Right lung (tissue), 2 donors: ENCODE measurements at regions not wholly inside any gene's neighbourhood (a gene's known extent, or its start where the extent isn't known, plus 50 kb on each side); places are given as distances from the start of the nearest gene placed in this dataset.
"Not testable (repeated sequence)": the region's sequence is repeated elsewhere in the genome, so short reads cannot be mapped to it uniquely, and the experiment has no call there.

ENCODE experiments used
- DNase-seq, 2 donors: peaks; one replicate each; pipeline ENCODE4 v3.0.0-alpha.2; 2013

DNA sequence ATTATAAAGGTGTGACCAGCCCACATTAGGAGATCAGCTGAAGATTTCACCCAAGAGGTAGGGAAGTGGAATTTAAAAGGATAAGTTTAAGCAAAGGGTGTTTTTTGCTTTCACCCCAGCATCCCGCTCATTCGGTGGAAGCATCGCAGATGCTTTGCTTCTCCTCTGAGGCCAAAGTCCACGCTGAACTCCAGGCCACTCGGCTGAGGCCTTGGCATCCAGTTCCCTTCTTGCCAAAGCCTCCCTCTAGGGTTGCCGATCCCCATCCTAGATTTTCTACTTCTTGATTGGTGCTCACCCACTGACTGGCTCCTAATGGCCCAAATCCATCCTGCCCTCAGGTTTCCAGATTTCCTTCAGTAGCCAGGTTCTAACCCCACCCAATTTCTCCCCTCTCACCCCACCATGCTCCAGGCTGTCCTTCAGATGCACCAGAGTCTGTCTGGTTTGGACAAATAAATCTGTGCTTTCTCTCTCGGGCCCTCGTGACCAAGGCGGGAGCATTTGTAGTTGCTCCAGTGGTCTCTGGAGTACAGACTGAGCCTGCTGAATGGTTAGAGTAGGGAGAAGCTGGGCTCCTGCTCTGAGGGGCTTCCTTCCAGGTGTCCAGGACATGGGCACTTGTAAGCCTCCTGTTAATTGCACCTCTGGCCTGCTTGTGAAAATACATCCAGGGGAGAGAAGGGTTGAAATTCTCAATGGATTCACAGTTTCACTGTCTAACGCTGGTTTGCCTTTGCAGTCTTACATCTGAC lies 193.2 kb downstream of the C1orf94 start:
- no peak for DNase-seq

DNA sequence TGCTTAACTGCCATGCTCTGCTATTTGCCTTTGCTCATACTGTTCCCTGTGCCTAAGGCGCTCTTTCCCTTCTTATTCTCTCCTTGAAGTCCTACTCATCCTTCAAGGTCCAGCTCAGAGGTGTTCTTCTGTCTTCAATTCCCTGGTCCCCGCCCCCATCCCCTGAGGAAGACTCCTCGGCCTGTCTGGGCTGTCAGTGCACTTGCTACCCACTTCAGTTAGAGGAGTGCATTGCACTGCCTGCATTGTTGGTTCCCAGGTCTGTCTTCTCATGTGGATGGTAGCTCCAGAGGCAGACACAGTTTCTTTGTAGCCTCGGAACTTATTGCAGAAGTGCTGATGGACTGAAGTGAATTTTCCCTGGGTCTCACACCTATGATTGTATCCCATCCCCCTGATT lies 194.0 kb downstream of the C1orf94 start:
- DNase-seq = no peak

- DNase-seq = not testable (repeated sequence)
These were observed 194.5 kb downstream of the C1orf94 start for GRCh38 chr1:34371179-34371578.

DNA sequence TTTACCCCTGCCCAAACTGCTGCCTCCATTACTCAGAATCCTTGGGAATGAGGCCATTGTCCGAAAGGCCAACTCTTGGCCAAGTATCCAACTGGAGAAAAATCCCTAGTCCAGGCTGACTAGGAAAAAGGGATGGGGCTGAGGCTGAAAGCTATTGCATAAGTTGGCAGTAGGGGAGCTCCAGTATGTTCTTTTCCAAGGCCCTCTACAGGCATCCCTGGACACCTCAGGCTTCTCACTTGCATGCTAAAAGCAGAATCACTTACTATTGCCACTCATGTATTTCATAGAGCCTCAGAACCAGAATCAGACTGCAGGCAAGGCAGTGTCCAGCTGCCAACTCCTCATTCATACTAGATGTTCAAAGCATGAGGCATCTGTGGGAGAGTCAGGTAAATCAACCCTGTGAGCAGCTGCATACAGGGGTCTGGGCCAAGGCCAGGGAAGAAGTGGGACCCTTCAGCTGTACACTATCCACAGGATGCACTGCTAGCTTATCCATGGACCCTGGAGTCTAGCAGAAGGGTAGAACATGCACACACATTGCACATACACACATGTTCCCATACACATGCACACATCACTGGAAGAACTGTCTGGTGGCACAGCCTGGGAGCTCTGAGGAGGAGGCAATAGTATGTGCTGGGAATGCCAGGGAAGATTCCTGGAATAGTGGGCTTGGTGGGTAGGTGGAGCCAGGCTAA lies 195.3 kb downstream of the C1orf94 start:
- DNase-seq = no peak

GRCh38 chr1:34372891-34373290 lies 196.2 kb downstream of the C1orf94 start:
- DNase-seq = no peak

DNA sequence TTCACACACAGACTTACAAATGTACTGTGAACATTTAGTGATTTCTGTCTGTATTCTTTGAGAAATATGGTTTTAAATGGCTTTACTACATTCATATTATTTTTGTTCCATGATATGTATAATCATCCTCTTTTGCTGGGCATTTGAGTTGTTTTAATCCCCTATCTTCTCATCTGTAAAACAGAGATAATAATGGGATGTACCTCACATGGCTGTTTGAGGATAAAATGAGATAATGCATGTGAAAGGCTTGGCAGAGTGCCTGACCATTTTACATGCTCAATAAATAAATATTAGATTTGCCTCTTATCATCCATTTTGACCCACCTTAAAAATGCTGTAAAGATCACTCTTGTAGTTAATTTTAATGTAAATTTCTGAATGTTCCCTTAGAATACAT lies 197.2 kb downstream of the C1orf94 start:
- DNase-seq = no peak

GRCh38 chr1:34376531-34376930 lies 199.8 kb downstream of the C1orf94 start:
- DNase-seq = no peak

DNA sequence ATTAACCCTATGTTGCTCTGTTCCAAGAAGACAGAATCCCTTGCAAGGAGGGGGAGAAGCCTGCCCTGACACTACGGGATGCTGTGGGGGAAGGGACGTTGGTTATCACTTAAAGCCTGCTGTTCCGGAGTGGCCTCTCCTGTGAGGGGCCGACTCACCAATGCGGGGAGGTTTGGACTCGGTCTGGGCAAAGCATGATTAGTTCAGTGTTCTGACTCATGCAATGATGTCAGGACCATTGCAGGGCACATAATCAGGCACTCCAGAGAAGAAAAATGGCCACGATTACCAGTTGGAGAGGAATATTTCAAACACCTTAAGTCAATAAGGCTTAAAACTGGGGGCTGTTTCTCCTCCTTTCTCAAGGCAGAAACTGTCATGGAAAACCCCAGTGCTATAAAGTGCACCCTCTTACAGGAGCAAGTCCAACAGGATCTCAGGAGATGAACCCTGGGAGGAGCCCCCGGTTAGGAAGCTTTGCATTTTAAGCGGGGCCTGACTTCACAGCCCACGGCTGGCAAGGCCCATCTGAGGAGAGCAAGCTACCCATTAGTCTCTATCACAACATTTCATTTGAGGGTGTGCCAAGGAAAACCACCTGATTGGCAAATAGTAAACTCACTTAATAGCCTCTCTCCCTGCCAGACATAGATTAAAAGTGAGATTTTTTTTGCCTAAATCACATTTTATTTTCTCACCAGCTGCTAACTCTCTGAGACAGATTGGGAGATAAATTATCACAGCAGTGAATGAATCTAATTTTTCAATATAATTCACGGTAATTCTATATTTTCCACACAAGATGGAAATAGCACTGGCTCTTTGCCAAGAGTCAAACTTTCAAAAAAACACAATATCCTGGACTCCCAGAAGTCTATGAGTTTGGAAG lies 202.5 kb downstream of the C1orf94 start:
- DNase-seq = no peak

DNA sequence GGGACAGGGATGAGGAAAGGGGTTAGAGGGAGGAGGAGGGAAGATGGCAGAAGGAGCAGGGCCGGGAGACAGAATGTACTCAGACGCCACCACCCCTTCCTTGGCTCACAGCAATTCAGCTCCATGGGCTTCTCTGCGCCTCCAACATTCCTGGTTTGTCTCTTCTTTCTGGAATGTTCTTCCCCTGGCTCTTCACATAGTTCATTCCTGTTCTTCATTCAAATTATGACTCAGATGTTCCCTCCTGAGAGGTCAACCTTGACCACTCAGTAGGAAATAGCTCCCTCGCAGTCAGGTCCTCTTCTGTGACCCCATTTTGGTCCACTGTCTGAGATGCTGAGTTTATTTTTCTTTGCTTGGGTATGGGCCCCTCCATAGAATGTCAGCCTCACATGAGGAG lies 203.2 kb downstream of the C1orf94 start:
- DNase-seq = no peak

DNA sequence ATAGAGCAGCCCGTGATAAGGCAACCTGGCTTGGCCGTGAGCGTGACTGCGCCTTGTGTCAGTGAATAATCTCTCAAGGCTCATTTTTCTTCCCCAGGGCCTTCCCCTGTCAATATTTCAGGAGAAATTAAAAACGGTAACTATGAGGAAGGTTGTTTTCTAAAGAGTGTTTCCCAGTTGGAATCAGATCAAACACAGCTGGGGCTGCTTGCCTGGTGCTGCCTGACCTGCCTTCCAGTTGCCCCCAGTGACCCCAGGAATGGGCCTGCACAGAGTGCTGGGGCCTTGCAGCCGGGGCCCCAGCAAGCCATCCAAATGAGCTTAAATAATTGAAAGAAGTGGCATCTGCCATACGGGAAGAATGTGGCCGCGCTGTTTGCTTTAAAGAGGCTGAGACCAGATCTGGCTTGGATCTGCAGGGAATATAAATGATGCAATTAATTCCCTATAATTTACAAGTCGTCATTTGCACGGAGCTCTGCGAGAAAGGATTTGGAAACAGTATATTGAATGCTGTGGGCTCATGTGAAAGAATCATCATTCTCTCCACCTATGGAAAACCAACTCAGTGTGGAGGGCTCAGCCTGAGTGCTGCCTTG lies 203.9 kb downstream of the C1orf94 start:
- no peak for DNase-seq

- DNase-seq = no peak
These were observed 213.3 kb downstream of the C1orf94 start for GRCh38 chr1:34389974-34390373.

- no peak for DNase-seq
These were observed 219.3 kb downstream of the C1orf94 start for GRCh38 chr1:34396042-34396441.

- no peak for DNase-seq
These were observed 221.7 kb downstream of the C1orf94 start for GRCh38 chr1:34398241-34398915.

DNA sequence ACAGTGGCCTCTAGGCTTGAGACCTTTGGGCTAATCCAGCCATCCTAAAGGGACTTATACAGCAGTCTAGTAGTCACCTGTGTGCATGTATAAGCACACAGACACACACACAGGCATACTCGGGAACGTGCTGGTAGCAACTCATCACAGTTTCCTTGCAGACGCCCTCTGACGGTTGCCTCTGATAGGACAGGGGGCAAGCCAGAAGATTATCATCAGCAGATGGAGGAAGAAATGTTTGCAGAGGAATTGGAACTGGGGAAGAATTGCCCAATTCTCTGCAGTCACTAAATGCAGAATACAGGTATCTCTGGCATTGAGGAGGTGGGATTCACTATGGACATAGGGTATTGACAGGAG lies 222.2 kb downstream of the C1orf94 start:
- DNase-seq = no peak

DNA sequence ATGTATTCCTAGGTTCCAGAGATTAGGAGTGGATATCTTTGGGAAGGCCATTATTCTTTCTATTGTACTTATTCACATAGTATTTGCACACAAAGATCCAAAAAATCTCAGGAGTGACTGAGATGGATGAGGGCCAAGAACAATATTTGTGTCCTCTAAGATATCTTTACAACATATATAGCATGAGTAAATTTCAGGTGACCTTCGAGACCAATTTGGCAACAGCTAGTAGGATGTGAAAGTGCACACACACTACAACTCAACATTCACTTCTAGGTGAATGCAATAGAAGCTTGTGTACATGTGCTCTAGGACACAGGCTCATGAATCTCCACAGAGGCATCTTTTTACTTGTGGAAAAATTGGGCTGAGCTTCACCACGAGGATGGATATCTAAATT lies 224.0 kb downstream of the C1orf94 start:
- no peak for DNase-seq

DNA sequence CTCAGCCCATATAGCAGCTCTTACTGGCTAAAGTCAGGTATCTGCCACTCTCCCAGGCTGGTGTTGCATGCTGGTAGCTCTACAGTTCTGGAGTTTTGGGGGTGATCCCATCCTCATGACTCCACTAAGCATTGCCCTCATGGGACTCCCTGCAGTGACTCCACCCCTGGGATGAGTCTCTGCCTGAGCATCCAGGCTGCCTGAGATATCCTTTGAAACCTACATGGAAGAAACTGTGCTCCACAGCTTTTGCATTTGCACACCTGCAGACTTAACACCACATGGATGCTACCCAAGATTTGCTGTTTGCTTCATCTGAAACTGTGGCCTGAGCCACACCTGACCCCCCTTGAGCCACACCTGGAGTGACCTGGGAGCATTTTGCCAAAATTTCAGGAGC lies 226.4 kb downstream of the C1orf94 start:
- no peak for DNase-seq

DNA sequence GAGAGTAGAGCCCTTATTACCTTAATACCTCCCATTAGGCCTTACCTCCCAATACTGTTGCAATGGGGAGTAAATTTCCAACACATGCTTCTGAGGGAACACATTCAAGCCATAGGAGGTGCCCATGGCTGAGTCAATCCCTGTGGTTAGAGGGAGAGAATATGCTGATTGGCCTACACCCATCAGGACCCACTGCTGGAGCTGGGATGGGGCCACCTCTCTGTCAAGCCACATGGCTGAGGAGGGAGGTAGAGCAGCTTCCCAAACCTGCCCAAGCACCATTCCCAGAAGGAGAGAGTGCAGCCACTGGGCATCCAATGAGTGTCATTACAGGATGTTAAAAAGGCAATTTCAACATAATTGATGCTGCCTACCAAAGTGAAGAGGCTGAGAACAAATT lies 228.1 kb downstream of the C1orf94 start:
- no peak for DNase-seq

GRCh38 chr1:34405266-34405959 lies 228.7 kb downstream of the C1orf94 start:
- DNase-seq = no peak

DNA sequence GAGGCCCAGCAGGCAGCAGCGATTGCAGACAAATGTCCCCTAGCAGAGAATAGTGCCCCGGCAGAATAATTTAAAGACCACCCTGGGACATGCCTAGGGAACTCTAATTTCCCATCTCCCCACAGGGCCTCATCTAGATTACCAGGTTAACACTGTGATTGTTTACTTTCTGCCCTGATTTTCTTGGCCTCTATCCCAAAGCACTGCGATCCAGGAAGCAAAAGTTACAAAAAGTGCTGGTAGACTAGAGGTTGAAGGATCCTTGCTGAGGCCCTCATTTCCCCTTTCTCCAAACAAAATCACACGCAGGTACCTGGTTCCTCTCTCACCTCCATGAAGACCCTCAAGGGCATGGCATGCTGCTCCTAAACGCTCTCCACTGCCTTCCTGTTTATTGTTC lies 229.7 kb downstream of the C1orf94 start:
- DNase-seq = peak; percentile 25 to 31

DNA sequence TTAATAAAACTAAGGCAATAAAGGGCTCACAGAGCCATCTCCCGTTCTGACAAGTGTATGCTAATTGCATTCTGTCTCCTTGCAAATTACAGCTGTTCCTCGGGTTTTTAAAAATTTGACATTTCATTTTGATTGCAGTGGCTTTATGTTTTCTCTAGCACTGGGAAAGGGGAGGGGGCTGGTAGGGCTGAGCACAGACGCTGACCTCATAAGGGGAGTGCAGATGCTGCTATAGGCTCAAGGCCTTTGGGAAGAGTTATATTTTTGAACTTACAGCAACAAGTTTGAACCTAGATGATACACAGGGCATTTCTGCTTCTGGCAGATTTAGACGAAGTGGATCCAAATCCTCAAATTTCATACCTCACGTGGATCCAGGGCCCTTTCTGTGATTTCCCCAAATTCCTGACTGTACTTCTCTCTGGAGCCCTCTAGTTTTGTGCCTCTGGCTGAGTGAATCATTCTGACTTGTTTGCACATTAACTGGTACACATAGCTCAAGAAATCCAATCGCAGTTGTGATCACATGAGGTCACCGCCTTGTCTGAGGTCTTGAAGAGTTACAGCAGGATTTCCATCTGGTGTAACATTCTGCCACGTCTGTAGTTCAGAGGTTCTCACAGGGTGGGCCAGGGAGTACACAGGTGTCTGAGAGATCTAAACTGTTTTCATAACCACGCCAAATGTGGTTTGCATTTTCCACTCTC lies 230.3 kb downstream of the C1orf94 start:
- no peak for DNase-seq
